Neural progenitor cell (in vitro differentiated cells): ENCODE measurements at regions not wholly inside any gene's neighbourhood (a gene's known extent, or its start where the extent isn't known, plus 50 kb on each side); places are given as distances from the start of the nearest gene placed in this dataset.

ENCODE experiments used
- DNase-seq: peaks from one replicate; pipeline ENCODE4 v3.0.0-alpha.2; 2016; ENCODE audit warnings: low spot score
- H2AFZ ChIP-seq: fragments of 200-600 bp; sonication (generic); replicated peaks from 2 replicates; pipeline ENCODE4 v1.6.1; 2016; ENCODE audit warnings: antibody characterized with exemption
- H3F3A ChIP-seq: fragments of 200-600 bp; sonication (generic); 2 replicates; pipeline ENCODE4 v1.6.1; 2016; ENCODE audit warnings: antibody characterized with exemption, low read depth
- H3K27ac ChIP-seq: fragments of 200-600 bp; sonication (generic); 2 replicates; pipeline ENCODE4 v1.5.1; 2016; ENCODE audit warnings: mild to moderate bottlenecking
- H3K27me3 ChIP-seq: fragments of 200-600 bp; sonication (generic); 2 replicates; pipeline ENCODE4 v1.6.1; 2016; ENCODE audit warnings: mild to moderate bottlenecking, moderate library complexity
- H3K36me3 ChIP-seq: fragments of 200-600 bp; sonication (generic); 2 replicates; pipeline ENCODE4 v1.5.1; 2016
- H3K4me1 ChIP-seq: fragments of 200-600 bp; sonication (generic); 2 replicates; pipeline ENCODE4 v1.6.1; 2016; ENCODE audit warnings: mixed run types
- H3K4me2 ChIP-seq: fragments of 200-600 bp; sonication (generic); 2 replicates; pipeline ENCODE4 v1.6.1; 2016
- H3K4me3 ChIP-seq: fragments of 200-600 bp; sonication (generic); 2 replicates; pipeline ENCODE4 v1.5.1; 2016
- H3K79me2 ChIP-seq: fragments of 200-600 bp; sonication (generic); 2 replicates; pipeline ENCODE4 v1.6.1; 2016; ENCODE audit warnings: low read depth
- H3K9ac ChIP-seq: fragments of 200-600 bp; sonication (generic); 2 replicates; pipeline ENCODE4 v1.6.1; 2016
- H3K9me3 ChIP-seq: fragments of 200-600 bp; sonication (generic); 2 replicates; pipeline ENCODE4 v1.5.1; 2016; ENCODE audit warnings: low read depth
- H4K20me1 ChIP-seq: fragments of 200-600 bp; sonication (generic); 2 replicates; pipeline ENCODE4 v1.6.1; 2016; ENCODE audit warnings: low read depth
- H3K27ac Mint-ChIP-seq: 3 replicates; pipeline ENCODE4 v1.8.0; 2021; ENCODE audit warnings: mixed read lengths
- H3K27me3 Mint-ChIP-seq: 2 replicates; pipeline ENCODE4 v1.8.0; 2022; ENCODE audit warnings: low read depth, mild to moderate bottlenecking, inconsistent platforms, moderate library complexity, mixed read lengths; ENCODE audit not compliant: insufficient read depth
- H3K36me3 Mint-ChIP-seq: 3 replicates; pipeline ENCODE4 v1.8.0; 2021; ENCODE audit warnings: mixed read lengths
- H3K4me1 Mint-ChIP-seq: 3 replicates; pipeline ENCODE4 v1.8.0; 2021; ENCODE audit warnings: mixed read lengths
- H3K4me3 Mint-ChIP-seq: 3 replicates; pipeline ENCODE4 v1.8.0; 2021; ENCODE audit warnings: mild to moderate bottlenecking, moderate library complexity, mixed read lengths
- H3K9me3 Mint-ChIP-seq: 3 replicates; pipeline ENCODE4 v1.8.0; 2020; ENCODE audit warnings: mixed read lengths
- EZH2 ChIP-seq: fragments of 200-600 bp; sonication (generic); IDR thresholded peaks from 2 replicates; pipeline ENCODE4 v1.6.1; 2017; ENCODE audit warnings: antibody characterized with exemption, mild to moderate bottlenecking, moderate library complexity
- EZH2phosphoT487 ChIP-seq: fragments of 200-600 bp; sonication (generic); IDR thresholded peaks from 2 replicates; pipeline ENCODE4 v1.6.1; 2017; ENCODE audit warnings: antibody characterized with exemption
- TF ChIP-seq, protein P1 (sequence below): fragments of 200-600 bp; sonication (generic); IDR thresholded peaks from 2 replicates; pipeline ENCODE4 v1.5.1; 2017; ENCODE audit warnings: antibody characterized with exemption, mild to moderate bottlenecking

DNA sequence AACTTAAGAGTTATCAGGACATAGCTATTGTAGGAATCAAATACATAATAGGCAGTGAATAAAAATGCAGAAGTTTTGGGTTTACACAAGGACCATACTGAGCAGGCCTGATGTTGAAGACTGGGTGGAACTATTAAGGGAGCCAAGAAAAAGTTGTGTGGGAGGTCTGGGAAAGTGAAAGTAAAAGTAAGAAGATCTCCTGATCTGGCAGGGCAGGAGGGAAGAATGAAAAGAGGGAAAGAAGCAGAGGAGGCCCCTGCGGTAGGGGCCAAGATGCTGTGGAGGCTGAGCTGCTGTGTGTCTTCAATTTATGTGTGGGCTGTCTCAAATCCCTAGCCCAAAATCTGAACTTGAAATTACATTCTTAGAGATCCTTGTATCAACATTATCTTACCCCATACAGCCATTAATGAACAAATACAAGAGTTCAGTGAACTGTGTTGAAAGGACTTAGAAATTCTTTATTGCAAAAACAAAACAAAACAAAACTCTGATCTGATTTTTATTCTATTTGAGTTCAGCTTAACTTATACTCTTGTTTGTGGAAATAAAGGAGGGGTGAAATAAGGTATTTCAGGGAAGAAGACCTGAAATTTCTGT is 1183.8 kb downstream of the HACE1 start:
- TF ChIP-seq, protein P1, sequence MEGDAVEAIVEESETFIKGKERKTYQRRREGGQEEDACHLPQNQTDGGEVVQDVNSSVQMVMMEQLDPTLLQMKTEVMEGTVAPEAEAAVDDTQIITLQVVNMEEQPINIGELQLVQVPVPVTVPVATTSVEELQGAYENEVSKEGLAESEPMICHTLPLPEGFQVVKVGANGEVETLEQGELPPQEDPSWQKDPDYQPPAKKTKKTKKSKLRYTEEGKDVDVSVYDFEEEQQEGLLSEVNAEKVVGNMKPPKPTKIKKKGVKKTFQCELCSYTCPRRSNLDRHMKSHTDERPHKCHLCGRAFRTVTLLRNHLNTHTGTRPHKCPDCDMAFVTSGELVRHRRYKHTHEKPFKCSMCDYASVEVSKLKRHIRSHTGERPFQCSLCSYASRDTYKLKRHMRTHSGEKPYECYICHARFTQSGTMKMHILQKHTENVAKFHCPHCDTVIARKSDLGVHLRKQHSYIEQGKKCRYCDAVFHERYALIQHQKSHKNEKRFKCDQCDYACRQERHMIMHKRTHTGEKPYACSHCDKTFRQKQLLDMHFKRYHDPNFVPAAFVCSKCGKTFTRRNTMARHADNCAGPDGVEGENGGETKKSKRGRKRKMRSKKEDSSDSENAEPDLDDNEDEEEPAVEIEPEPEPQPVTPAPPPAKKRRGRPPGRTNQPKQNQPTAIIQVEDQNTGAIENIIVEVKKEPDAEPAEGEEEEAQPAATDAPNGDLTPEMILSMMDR = no peak
- TF ChIP-seq EZH2 (no peak), EZH2phosphoT487 (no peak)
- H3K4me3 ChIP-seq = no peak overlapping the region
- no peaks in the 10 kb centered on the region for H3K79me2 ChIP-seq
- H2AFZ ChIP-seq = no peak overlapping the region
- no peak overlapping the region for H3K27ac ChIP-seq
- no peaks in the 10 kb centered on the region for H3F3A ChIP-seq
- no peaks in the 10 kb centered on the region for H3K36me3 ChIP-seq
- no peak for DNase-seq
- no peaks in the 10 kb centered on the region for H3K9me3 ChIP-seq
- no peak overlapping the region for H3K4me3 Mint-ChIP-seq
- H3K9me3 Mint-ChIP-seq = peaks cover 13% of the 10 kb centered on the region
- H4K20me1 ChIP-seq = no peaks in the 10 kb centered on the region
- no peak overlapping the region for H3K27ac Mint-ChIP-seq
- H3K27me3 Mint-ChIP-seq = no peaks in the 10 kb centered on the region
- H3K4me1 Mint-ChIP-seq = no peaks in the 10 kb centered on the region
- no peaks in the 10 kb centered on the region for H3K4me1 ChIP-seq
- H3K4me2 ChIP-seq = no peak overlapping the region
- no peaks in the 10 kb centered on the region for H3K36me3 Mint-ChIP-seq
- no peak overlapping the region for H3K9ac ChIP-seq
- H3K27me3 ChIP-seq = no peaks in the 10 kb centered on the region

- H3K36me3 ChIP-seq = no peaks in the 10 kb centered on the region
- H3K9me3 Mint-ChIP-seq = peaks cover 13% of the 10 kb centered on the region
- no peak overlapping the region for H3K4me3 ChIP-seq
- H3K36me3 Mint-ChIP-seq = no peaks in the 10 kb centered on the region
- no peak overlapping the region for H2AFZ ChIP-seq
- H3K79me2 ChIP-seq = no peaks in the 10 kb centered on the region
- no peak overlapping the region for H3K9ac ChIP-seq
- no peaks in the 10 kb centered on the region for H3K27me3 ChIP-seq
- no peaks in the 10 kb centered on the region for H4K20me1 ChIP-seq
- no peak overlapping the region for H3K27ac ChIP-seq
- no peak overlapping the region for H3K4me3 Mint-ChIP-seq
- TF ChIP-seq EZH2 (no peak), EZH2phosphoT487 (no peak)
- TF ChIP-seq, protein P1 = no peak
- H3K4me1 Mint-ChIP-seq = no peaks in the 10 kb centered on the region
- H3K4me1 ChIP-seq = no peaks in the 10 kb centered on the region
- H3K9me3 ChIP-seq = no peaks in the 10 kb centered on the region
- DNase-seq = no peak
- no peaks in the 10 kb centered on the region for H3K27me3 Mint-ChIP-seq
- no peak overlapping the region for H3K27ac Mint-ChIP-seq
- no peaks in the 10 kb centered on the region for H3F3A ChIP-seq
- H3K4me2 ChIP-seq = no peak overlapping the region
Measured at GRCh38 chr6:103674790-103675189, 1184.9 kb downstream of the HACE1 start.

DNA sequence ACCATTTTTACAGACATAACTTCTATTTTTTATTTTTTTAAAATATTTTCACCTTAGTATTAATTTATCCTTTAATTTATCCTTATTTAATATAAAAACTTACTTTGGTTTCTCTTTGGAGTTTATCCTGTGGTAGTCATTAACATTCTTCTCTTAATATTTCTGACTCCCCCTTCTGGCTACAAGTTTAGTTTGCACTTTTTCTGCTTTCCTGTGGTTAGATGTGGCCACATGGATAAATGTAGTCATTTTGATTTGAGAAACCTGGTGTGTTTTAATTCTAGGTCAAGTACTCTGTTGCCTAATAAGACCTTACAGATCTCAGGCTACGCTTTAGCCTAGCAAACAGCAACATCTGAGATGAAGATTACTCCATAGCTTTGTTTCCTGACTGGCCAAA is 1187.5 kb downstream of the HACE1 start:
- H3K9me3 ChIP-seq = no peaks in the 10 kb centered on the region
- H3K36me3 Mint-ChIP-seq = no peaks in the 10 kb centered on the region
- no peak overlapping the region for H3K27ac Mint-ChIP-seq
- H2AFZ ChIP-seq = no peak overlapping the region
- H3K4me1 Mint-ChIP-seq = no peaks in the 10 kb centered on the region
- peaks cover 7% of the 10 kb centered on the region for H3K9me3 Mint-ChIP-seq
- H3K27me3 ChIP-seq = no peaks in the 10 kb centered on the region
- no peak overlapping the region for H3K4me3 ChIP-seq
- no peaks in the 10 kb centered on the region for H3K4me1 ChIP-seq
- no peak for TF ChIP-seq EZH2phosphoT487
- TF ChIP-seq, protein P1 = peak; percentile 41
- DNase-seq = peak; percentile 13
- H3K9ac ChIP-seq = no peak overlapping the region
- no peak overlapping the region for H3K4me3 Mint-ChIP-seq
- no peaks in the 10 kb centered on the region for H3K79me2 ChIP-seq
- H4K20me1 ChIP-seq = no peaks in the 10 kb centered on the region
- no peak overlapping the region for H3K27ac ChIP-seq
- H3K36me3 ChIP-seq = no peaks in the 10 kb centered on the region
- H3K4me2 ChIP-seq = no peak overlapping the region
- H3F3A ChIP-seq = no peaks in the 10 kb centered on the region
- no peaks in the 10 kb centered on the region for H3K27me3 Mint-ChIP-seq
